ENCODE measurements at regions not wholly inside any gene's neighbourhood (a gene's known extent, or its start where the extent isn't known, plus 50 kb on each side); places are given as distances from the start of the nearest gene placed in this dataset.

DNA sequence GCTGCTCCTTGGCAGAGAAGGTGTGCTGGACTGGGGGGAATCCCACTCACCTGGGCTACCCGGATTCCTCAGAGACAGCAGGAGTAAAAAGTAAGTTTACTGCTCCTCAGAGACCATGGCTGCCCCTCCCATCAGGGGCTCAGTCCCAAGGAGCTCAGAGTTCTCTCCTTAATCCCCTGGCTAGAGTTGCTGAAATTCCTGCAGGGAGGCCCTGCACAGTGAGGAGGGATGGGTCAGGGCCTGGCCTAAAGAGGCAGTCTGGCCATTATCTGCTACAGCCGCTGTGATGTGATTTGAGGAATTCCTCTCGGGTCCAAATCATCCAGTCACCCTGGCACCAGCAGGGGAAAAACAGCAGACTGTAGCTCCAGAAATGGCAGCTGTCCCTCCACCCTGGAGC, 502.5 kb downstream of the PCDH17 start:
- no peak overlapping the region for H3K4me3 ChIP-seq (ENCODE audit: low read length)
- TF ChIP-seq, protein P1, sequence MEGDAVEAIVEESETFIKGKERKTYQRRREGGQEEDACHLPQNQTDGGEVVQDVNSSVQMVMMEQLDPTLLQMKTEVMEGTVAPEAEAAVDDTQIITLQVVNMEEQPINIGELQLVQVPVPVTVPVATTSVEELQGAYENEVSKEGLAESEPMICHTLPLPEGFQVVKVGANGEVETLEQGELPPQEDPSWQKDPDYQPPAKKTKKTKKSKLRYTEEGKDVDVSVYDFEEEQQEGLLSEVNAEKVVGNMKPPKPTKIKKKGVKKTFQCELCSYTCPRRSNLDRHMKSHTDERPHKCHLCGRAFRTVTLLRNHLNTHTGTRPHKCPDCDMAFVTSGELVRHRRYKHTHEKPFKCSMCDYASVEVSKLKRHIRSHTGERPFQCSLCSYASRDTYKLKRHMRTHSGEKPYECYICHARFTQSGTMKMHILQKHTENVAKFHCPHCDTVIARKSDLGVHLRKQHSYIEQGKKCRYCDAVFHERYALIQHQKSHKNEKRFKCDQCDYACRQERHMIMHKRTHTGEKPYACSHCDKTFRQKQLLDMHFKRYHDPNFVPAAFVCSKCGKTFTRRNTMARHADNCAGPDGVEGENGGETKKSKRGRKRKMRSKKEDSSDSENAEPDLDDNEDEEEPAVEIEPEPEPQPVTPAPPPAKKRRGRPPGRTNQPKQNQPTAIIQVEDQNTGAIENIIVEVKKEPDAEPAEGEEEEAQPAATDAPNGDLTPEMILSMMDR (IDR thresholded peaks at IDR 0.05; ENCODE audit: insufficient read depth, low read depth, low read length, missing control alignments) = no peak
- DNase-seq (ENCODE audit: low read depth) = no peak

DNA sequence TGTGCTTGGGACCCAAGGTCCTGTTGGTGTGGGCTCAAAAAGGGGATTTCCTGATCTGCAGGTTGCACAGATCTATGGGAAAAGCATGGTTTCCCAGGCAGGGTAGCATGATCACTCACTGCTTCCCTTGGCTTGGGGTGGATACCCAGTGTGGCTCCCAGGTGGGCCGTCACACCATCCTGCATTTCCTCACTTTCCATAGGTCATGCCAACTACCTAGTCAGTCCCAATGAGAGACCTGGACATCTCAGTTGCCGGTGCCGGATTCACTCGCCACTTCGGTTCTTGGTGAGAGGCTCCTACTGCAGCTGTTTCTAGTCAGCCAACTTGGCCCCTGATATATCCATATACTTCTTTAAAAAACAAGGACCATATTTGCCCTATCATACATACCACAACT, 503.0 kb downstream of the PCDH17 start:
- H3K4me3 ChIP-seq (ENCODE audit: low read length) = no peak overlapping the region
- DNase-seq (ENCODE audit: low read depth) = no peak
- TF ChIP-seq, protein P1 (IDR thresholded peaks at IDR 0.05; ENCODE audit: insufficient read depth, low read depth, low read length, missing control alignments) = no peak

DNA sequence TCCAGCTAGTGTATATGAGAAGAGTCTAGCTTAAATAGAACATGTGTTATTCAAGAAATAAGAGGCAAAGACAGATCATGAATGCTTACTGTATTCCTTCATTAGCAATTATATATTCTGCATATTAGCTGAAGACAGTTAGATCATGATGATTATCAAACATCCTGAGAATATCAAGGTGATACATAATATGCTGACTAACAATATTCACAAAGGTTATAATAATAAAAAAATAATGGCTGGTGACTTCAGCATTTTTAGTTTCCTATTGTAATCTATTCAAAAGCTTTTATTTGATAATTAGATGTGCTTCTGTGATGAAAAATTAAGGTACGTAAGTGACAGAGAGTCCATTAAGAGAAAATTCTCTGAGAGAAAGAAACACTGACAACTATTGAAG, 511.4 kb downstream of the PCDH17 start:
- DNase-seq (ENCODE audit: low read depth) = no peak
- no peak overlapping the region for H3K4me3 ChIP-seq (ENCODE audit: low read length)
- TF ChIP-seq, protein P1 (IDR thresholded peaks at IDR 0.05; ENCODE audit: insufficient read depth, low read depth, low read length, missing control alignments) = no peak

DNA sequence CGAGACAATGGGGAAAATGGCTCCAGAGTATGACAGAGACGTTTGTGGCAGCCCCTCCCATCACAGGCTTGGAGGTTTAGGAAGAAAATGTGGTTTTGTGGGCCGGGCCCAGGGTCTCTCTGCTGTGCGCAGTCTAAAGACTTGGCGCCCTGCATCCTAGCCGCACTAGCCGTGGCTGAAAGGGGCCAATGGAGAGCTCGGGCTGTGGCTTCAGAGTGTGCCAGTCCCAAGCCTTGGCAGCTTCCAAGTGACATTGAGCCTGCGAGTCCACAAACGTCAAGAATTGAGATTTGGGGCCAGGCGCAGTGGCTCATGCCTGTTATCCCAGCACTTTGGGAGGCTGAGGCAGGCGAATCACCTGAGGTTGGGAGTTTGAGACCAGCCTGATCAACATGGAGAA, 513.1 kb downstream of the PCDH17 start:
- TF ChIP-seq, protein P1 (IDR thresholded peaks at IDR 0.05; ENCODE audit: insufficient read depth, low read depth, low read length, missing control alignments) = no peak
- no peak overlapping the region for H3K4me3 ChIP-seq (ENCODE audit: low read length)
- DNase-seq (ENCODE audit: low read depth) = no peak

DNA sequence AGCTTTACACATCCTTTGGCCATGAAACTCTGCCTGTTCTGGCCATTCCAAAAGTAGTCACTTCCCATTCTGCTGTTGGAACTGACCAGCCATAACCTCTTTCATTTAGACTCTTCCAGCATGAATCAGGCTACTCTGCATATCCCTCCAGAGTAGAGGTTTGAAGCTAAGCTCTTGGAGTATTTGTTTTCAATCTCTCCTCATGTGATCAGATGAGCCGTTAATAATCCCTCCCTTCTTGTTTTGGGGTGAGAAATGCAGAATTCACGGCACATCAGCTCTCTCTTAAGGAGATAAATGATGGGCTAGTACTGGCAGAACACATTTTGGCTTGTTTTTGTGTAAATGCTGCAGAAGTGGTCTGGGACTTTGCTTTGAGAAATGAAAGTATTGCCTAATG, 519.9 kb downstream of the PCDH17 start:
- TF ChIP-seq, protein P1 (IDR thresholded peaks at IDR 0.05; ENCODE audit: insufficient read depth, low read depth, low read length, missing control alignments) = no peak
- DNase-seq (ENCODE audit: low read depth) = no peak
- no peak overlapping the region for H3K4me3 ChIP-seq (ENCODE audit: low read length)

DNA sequence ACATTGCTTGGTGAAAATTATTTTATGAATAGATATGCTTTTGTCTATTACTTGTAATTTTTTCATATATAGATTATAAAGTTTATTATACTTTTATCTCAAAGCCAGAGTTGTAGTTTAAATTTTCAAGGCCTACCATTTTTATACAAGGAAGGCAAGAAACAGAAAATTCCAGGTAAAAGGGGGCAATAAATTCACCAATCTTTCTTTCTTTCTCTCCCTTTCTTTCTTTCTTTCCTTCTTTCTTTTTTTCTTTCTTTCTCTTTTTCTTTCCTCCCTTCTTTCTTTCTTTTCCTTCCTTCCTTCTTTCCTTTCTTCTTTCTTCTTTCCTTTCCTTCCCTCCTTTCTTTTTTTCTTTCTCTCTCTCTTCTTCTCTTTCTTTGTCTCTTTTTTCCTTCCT, 529.4 kb downstream of the PCDH17 start:
- no peak for DNase-seq (ENCODE audit: low read depth)
- H3K4me3 ChIP-seq (ENCODE audit: low read length) = no peak overlapping the region
- TF ChIP-seq, protein P1 (IDR thresholded peaks at IDR 0.05; ENCODE audit: insufficient read depth, low read depth, low read length, missing control alignments) = no peak

DNA sequence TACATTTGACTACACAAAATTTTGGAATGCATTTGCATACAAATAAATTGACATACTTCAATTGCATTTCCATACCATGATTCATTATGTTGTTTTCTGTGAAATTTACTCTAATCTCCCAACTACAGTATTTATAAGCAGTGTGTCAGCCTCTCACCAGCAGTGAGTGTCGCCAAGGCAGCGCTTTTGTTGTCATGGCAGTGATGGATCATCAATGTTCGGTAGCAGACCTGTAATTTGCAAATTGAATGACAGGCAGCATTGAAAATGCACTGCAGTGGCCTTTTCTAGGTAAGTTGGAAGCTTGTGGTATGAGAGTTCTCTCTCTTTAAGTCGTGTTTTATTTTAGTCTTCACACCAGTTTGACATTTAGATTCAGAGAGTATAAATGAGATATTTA, 534.1 kb downstream of the PCDH17 start:
- TF ChIP-seq, protein P1 (IDR thresholded peaks at IDR 0.05; ENCODE audit: insufficient read depth, low read depth, low read length, missing control alignments) = no peak
- DNase-seq (ENCODE audit: low read depth) = no peak
- H3K4me3 ChIP-seq (ENCODE audit: low read length) = no peak overlapping the region

Data from epithelial cell of esophagus (primary cell).